Activated B cell treated with CpG ODN at 0.5 μM for 24 hours (primary cell): ENCODE measurements at regions not wholly inside any gene's neighbourhood (a gene's known extent, or its start where the extent isn't known, plus 50 kb on each side); places are given as distances from the start of the nearest gene placed in this dataset.

Experiments
- ATAC-seq: fragments of 200-7000 bp; cut with Tn5 transposase; one replicate; pipeline ENCODE4 v1.10.0; 2021; ENCODE audit warnings: low read depth, mild to moderate bottlenecking, moderate library complexity
- CTCF ChIA-PET: fragments of 350-600 bp; sonication (Branson Sonifier 250); formaldehyde crosslinking; loops from one replicate; lab custom pipeline; 2021; ENCODE audit warnings: antibody characterized with exemption; lab: Charles Lee
- POLR2A ChIA-PET: fragments of 350-600 bp; sonication (Branson Sonifier 250); formaldehyde crosslinking; loops from one replicate; lab custom pipeline; 2021; ENCODE audit warnings: antibody characterized with exemption; lab: Charles Lee
- DNase-seq: peaks from one replicate; pipeline ENCODE4 v3.0.0; 2022
- H3K27ac Mint-ChIP-seq: one replicate; pipeline ENCODE4 v1.8.0; 2020; ENCODE audit warnings: mixed read lengths
- H3K27me3 Mint-ChIP-seq: one replicate; pipeline ENCODE4 v1.8.0; 2021; ENCODE audit warnings: mixed read lengths
- H3K36me3 Mint-ChIP-seq: one replicate; pipeline ENCODE4 v1.8.0; 2021; ENCODE audit warnings: low read depth, mixed read lengths
- H3K4me1 Mint-ChIP-seq: one replicate; pipeline ENCODE4 v1.8.0; 2021; ENCODE audit warnings: mixed read lengths
- H3K4me3 Mint-ChIP-seq: one replicate; pipeline ENCODE4 v1.8.0; 2020; ENCODE audit warnings: mild to moderate bottlenecking, mixed read lengths
- H3K9me3 Mint-ChIP-seq: one replicate; pipeline ENCODE4 v1.8.0; 2020; ENCODE audit warnings: mixed read lengths
- intact Hi-C: fragments of 100-400 bp; cut with micrococcal nuclease; formaldehyde crosslinking; loops from one replicate; pipeline ENCODE4 v1.15.1; 2024
- TF ChIP-seq, protein P1 (sequence below): fragments of 200-600 bp; IDR thresholded peaks from one replicate; pipeline ENCODE4 v1.8.0; 2022; ENCODE audit warnings: antibody characterized with exemption, mild to moderate bottlenecking

DNA sequence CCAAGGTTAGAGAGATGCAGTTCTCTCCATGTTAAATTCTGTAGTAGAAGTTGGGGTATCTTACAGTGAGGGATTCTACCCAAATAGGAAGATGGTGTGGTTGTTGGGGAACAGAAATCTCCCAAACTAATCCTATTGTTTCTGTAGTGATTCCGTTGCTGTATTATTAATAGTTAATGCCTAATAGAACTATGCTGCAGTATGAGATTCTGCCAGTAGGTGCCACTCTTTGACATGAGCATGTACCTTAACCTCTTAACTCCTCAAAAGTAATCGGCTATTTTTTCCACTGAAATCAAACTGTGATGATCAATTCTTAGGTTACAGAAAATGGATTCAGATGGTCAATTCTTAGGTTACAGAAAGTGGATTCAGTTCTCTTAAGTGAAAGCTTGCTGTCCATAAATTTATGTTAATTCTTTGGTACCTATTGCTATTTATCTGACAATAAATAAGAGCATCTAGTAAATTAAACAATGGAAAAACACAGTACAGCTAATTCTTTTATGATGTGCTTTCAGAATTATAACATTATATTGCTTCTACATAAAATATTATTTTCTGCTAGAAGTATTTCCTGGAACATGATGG, 97.9 kb upstream of the DLX2 start:
- intact Hi-C loops: no loop called here
- no peak for DNase-seq
- POLR2A ChIA-PET: no interaction called here

DNA sequence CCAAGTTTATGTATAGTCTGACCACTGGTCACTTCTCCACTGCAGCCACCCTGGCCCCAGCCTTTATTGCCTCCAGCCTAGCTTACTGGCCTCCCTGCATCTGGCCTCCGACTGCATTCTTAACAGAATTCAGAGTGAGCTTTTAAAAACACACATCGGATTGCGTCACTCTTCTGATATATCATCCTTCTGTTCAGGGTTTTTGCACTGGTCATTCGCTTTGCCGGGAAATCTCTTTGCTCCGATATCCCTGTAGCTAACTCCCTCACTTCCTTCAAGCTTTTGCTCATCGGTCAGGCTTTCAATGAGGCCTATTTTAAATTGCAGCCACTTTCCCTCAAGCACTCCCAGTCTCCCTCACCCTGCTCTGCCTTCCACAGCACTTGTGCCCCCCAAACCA, 101.6 kb upstream of the DLX2 start:
- no peaks in the 10 kb centered on the region for H3K36me3 Mint-ChIP-seq
- H3K9me3 Mint-ChIP-seq: peaks cover 8% of the 10 kb centered on the region
- ATAC-seq: no peak
- ChIA-PET POLR2A (no interaction called here), CTCF (no interaction called here)
- TF ChIP-seq, protein P1, sequence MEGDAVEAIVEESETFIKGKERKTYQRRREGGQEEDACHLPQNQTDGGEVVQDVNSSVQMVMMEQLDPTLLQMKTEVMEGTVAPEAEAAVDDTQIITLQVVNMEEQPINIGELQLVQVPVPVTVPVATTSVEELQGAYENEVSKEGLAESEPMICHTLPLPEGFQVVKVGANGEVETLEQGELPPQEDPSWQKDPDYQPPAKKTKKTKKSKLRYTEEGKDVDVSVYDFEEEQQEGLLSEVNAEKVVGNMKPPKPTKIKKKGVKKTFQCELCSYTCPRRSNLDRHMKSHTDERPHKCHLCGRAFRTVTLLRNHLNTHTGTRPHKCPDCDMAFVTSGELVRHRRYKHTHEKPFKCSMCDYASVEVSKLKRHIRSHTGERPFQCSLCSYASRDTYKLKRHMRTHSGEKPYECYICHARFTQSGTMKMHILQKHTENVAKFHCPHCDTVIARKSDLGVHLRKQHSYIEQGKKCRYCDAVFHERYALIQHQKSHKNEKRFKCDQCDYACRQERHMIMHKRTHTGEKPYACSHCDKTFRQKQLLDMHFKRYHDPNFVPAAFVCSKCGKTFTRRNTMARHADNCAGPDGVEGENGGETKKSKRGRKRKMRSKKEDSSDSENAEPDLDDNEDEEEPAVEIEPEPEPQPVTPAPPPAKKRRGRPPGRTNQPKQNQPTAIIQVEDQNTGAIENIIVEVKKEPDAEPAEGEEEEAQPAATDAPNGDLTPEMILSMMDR: no peak
- no peak overlapping the region for H3K4me3 Mint-ChIP-seq
- DNase-seq: no peak
- no peaks in the 10 kb centered on the region for H3K4me1 Mint-ChIP-seq
- H3K27ac Mint-ChIP-seq: no peak overlapping the region
- no peaks in the 10 kb centered on the region for H3K27me3 Mint-ChIP-seq
- intact Hi-C loops: no loop called here

More for the DNA sequence above, 97.9 kb upstream of the DLX2 start:
- Mint-ChIP-seq H3K4me1 (no peaks in the 10 kb centered on the region), H3K27ac (no peak overlapping the region), H3K9me3 (peaks cover 13% of the 10 kb centered on the region), H3K27me3 (peaks cover 2% of the 10 kb centered on the region), H3K4me3 (no peak overlapping the region), H3K36me3 (no peaks in the 10 kb centered on the region)
- CTCF ChIA-PET: no interaction called here
- TF ChIP-seq, protein P1: no peak
- no peak for ATAC-seq

DNA sequence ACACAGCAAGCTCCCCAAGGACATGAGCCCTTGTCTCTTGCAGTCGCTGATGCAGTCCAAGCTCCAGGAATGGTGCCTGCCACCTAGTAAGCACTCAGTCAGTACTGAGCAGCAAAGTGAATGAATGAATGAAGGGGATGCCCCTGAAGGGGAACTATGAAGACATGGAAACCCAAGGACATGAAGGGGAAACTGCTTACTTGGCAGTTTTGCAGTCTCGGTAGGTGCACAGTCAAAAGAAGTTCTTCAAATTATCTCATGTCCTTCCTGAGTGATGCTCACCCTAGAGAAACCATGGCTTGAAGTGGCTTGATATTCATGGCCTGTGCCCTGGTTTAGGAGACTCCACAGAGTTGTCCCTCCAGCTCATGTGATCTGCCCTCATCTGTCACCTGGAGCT, 102.1 kb upstream of the DLX2 start:
- TF ChIP-seq, protein P1: no peak
- CTCF ChIA-PET: no interaction called here
- POLR2A ChIA-PET: no interaction called here
- no peaks in the 10 kb centered on the region for H3K36me3 Mint-ChIP-seq
- peaks cover 5% of the 10 kb centered on the region for H3K9me3 Mint-ChIP-seq
- H3K27me3 Mint-ChIP-seq: no peaks in the 10 kb centered on the region
- H3K4me3 Mint-ChIP-seq: no peak overlapping the region
- intact Hi-C loops: no loop called here
- ATAC-seq (no peak), DNase-seq (no peak)
- no peak overlapping the region for H3K27ac Mint-ChIP-seq
- H3K4me1 Mint-ChIP-seq: no peaks in the 10 kb centered on the region

DNA sequence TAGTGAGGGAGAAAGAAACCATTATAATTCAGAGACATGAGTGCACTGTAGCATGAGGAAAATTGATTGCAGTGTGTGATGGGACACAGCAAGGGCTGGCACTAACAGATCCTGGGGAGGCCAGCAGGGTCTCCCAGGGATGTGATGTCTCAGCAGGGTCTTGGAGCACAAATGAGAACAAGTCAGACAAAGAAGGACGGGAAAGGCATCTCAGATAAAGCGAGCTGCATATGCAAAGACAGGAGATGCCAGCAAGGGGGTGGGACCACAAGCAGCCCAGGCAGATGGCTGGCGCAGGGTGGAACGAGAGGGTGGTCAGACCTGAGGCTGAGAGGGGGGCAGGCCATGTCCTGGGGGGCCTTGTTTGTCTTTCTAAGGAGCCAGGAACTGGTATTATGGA, 102.6 kb upstream of the DLX2 start:
- Mint-ChIP-seq H3K4me1 (no peaks in the 10 kb centered on the region), H3K4me3 (no peak overlapping the region), H3K27ac (no peak overlapping the region), H3K36me3 (no peaks in the 10 kb centered on the region), H3K27me3 (no peaks in the 10 kb centered on the region), H3K9me3 (peaks cover 2% of the 10 kb centered on the region)
- intact Hi-C loops: no loop called here
- CTCF ChIA-PET: no interaction called here
- TF ChIP-seq, protein P1: no peak
- POLR2A ChIA-PET: no interaction called here
- DNase-seq (no peak), ATAC-seq (no peak)

DNA sequence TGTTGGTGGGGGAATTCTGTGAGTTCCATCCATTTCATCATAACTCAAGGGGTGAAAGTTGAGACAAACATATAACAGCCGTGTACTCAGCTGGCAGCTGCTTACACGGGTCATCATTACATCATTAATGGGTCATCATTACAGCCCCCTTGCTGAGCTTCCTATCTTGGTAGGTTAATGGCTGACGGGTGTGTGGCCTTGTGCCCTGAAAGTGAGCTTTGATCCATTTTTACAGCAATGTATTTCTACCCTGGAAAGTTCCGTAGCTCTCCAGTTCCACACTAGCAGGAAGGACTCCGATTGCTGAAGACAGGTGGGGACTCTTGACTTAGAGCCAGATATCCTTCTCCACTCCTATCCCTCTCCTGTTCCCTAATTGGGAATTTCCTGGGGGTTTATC, 105.2 kb upstream of the DLX2 start:
- intact Hi-C loops: no loop called here
- no peaks in the 10 kb centered on the region for H3K4me1 Mint-ChIP-seq
- DNase-seq (no peak), ATAC-seq (no peak)
- H3K36me3 Mint-ChIP-seq: no peaks in the 10 kb centered on the region
- ChIA-PET CTCF (no interaction called here), POLR2A (no interaction called here)
- TF ChIP-seq, protein P1: no peak
- H3K9me3 Mint-ChIP-seq: no peaks in the 10 kb centered on the region
- no peaks in the 10 kb centered on the region for H3K27me3 Mint-ChIP-seq
- H3K4me3 Mint-ChIP-seq: no peak overlapping the region
- H3K27ac Mint-ChIP-seq: no peak overlapping the region
